SU-DHL-6 (cell line): ENCODE measurements at regions not wholly inside any gene's neighbourhood (a gene's known extent, or its start where the extent isn't known, plus 50 kb on each side); places are given as distances from the start of the nearest gene placed in this dataset.

Source experiments
- H2AFZ ChIP-seq: fragments of 200-600 bp; sonication (generic); 2 replicates; pipeline ENCODE4 v1.6.1; 2014; ENCODE audit warnings: low read depth, mild to moderate bottlenecking, moderate library complexity, mixed read lengths, antibody characterized with exemption, low read length; ENCODE audit not compliant: severe bottlenecking
- H3F3A ChIP-seq: fragments of 200-600 bp; shearing (Covaris generic); 2 replicates; pipeline ENCODE4 v1.6.0; 2016; ENCODE audit warnings: antibody characterized with exemption, mild to moderate bottlenecking; ENCODE audit not compliant: insufficient read depth
- H3K27ac ChIP-seq: fragments of 200-600 bp; sonication (generic); 2 replicates; pipeline ENCODE4 v1.5.1; 2016; ENCODE audit warnings: low read depth, mild to moderate bottlenecking, low read length, moderate library complexity, mixed read lengths
- H3K27me3 ChIP-seq: fragments of 200-600 bp; sonication (generic), shearing (Covaris generic); 2 replicates; pipeline ENCODE4 v1.6.0; 2014; ENCODE audit warnings: mild to moderate bottlenecking, low read length
- H3K36me3 ChIP-seq: fragments of 200-600 bp; sonication (generic); 2 replicates; pipeline ENCODE4 v1.6.1; 2014; ENCODE audit warnings: mild to moderate bottlenecking, low read length, mixed read lengths
- H3K4me2 ChIP-seq: fragments of 300-600, 200-600 bp; shearing (Covaris generic), sonication (generic); 2 replicates; pipeline ENCODE4 v1.6.0; 2014; ENCODE audit warnings: low read length, low read depth, mild to moderate bottlenecking; ENCODE audit not compliant: poor library complexity, severe bottlenecking
- H3K4me3 ChIP-seq: fragments of 200-600 bp; sonication (generic); 2 replicates; pipeline ENCODE4 v1.5.1; 2014; ENCODE audit warnings: antibody characterized with exemption, low read length, mild to moderate bottlenecking, mixed read lengths; ENCODE audit not compliant: insufficient read depth, poor library complexity, severe bottlenecking
- H3K79me2 ChIP-seq: fragments of 200-600 bp; sonication (generic); 2 replicates; pipeline ENCODE4 v1.6.1; 2014; ENCODE audit warnings: mild to moderate bottlenecking, low read length, moderate library complexity; ENCODE audit not compliant: insufficient read depth
- H3K9ac ChIP-seq: fragments of 200-600 bp; sonication (generic); 2 replicates; pipeline ENCODE4 v1.7.0; 2014; ENCODE audit warnings: mild to moderate bottlenecking, low read length
- H3K9me2 ChIP-seq: fragments of 200-600 bp; sonication (generic); replicated peaks from 2 replicates; pipeline ENCODE4 v1.6.1; 2014; ENCODE audit warnings: low read length; ENCODE audit not compliant: insufficient read depth
- H3K9me3 ChIP-seq: fragments of 200-600 bp; sonication (generic); 2 replicates; pipeline ENCODE4 v1.6.1; 2014; ENCODE audit warnings: low read length, mixed read lengths; ENCODE audit not compliant: insufficient read depth
- H4K20me1 ChIP-seq: fragments of 200-600 bp; sonication (generic); 2 replicates; pipeline ENCODE4 v1.6.1; 2014; ENCODE audit warnings: low read depth, mild to moderate bottlenecking, antibody characterized with exemption, low read length, moderate library complexity, mixed read lengths
- CTCF ChIP-seq: fragments of 200-600 bp; sonication (generic); IDR thresholded peaks from one replicate; pipeline ENCODE4 v1.5.1; 2017; ENCODE audit warnings: antibody characterized with exemption, mild to moderate bottlenecking, low read length, moderate library complexity; ENCODE audit not compliant: insufficient read depth, poor library complexity, severe bottlenecking
- EZH2phosphoT487 ChIP-seq: fragments of 200-600 bp; sonication (generic), shearing (Covaris generic); conservative IDR thresholded peaks from 2 replicates; pipeline ENCODE4 v1.6.1; 2018; ENCODE audit warnings: mild to moderate bottlenecking, antibody characterized with exemption, low read length, moderate library complexity, mixed read lengths

GRCh38 chr7:131721660-131722059 lies 165.2 kb upstream of the PODXL start:
- no peaks in the 10 kb centered on the region for H3K9me3 ChIP-seq
- H3K4me3 ChIP-seq, result no peak overlapping the region
- H3K36me3 ChIP-seq, result no peaks in the 10 kb centered on the region
- no peak overlapping the region for H3K4me2 ChIP-seq
- no peaks in the 10 kb centered on the region for H3K27me3 ChIP-seq
- no peaks in the 10 kb centered on the region for H4K20me1 ChIP-seq
- H2AFZ ChIP-seq, result no peak overlapping the region
- H3K27ac ChIP-seq, result no peak overlapping the region
- H3K79me2 ChIP-seq, result no peaks in the 10 kb centered on the region
- H3K9ac ChIP-seq, result no peak overlapping the region
- H3F3A ChIP-seq, result no peaks in the 10 kb centered on the region
- TF ChIP-seq EZH2phosphoT487 (no peak), CTCF (no peak)
- H3K9me2 ChIP-seq, result no peaks in the 10 kb centered on the region

- Histone ChIP-seq H4K20me1 (no peaks in the 10 kb centered on the region), H2AFZ (no peak overlapping the region), H3K9me2 (no peaks in the 10 kb centered on the region), H3K27ac (no peak overlapping the region), H3F3A (no peaks in the 10 kb centered on the region), H3K4me3 (no peak overlapping the region), H3K27me3 (no peaks in the 10 kb centered on the region), H3K9me3 (no peaks in the 10 kb centered on the region), H3K9ac (no peak overlapping the region), H3K36me3 (no peaks in the 10 kb centered on the region), H3K4me2 (no peak overlapping the region), H3K79me2 (no peaks in the 10 kb centered on the region)
- no peak for TF ChIP-seq EZH2phosphoT487
- no peak for TF ChIP-seq CTCF
These were observed 164.3 kb upstream of the PODXL start for GRCh38 chr7:131720703-131721102.

GRCh38 chr7:131717181-131717580 lies 160.8 kb upstream of the PODXL start:
- TF ChIP-seq EZH2phosphoT487, result no peak
- no peak for TF ChIP-seq CTCF

GRCh38 chr7:131699323-131699722 lies 142.9 kb upstream of the PODXL start:
- Histone ChIP-seq H3F3A (no peaks in the 10 kb centered on the region), H2AFZ (no peak overlapping the region), H3K9me2 (no peaks in the 10 kb centered on the region), H3K4me3 (no peak overlapping the region), H3K27me3 (no peaks in the 10 kb centered on the region), H3K36me3 (no peaks in the 10 kb centered on the region), H3K79me2 (no peaks in the 10 kb centered on the region), H4K20me1 (no peaks in the 10 kb centered on the region), H3K9ac (no peak overlapping the region), H3K27ac (no peak overlapping the region), H3K4me2 (no peak overlapping the region), H3K9me3 (no peaks in the 10 kb centered on the region)
- TF ChIP-seq CTCF (no peak), EZH2phosphoT487 (no peak)

More at GRCh38 chr7:131717181-131717580, 160.8 kb upstream of the PODXL start:
- Histone ChIP-seq H3K27me3 (no peaks in the 10 kb centered on the region), H3K79me2 (no peaks in the 10 kb centered on the region), H3K36me3 (no peaks in the 10 kb centered on the region), H3F3A (no peaks in the 10 kb centered on the region), H4K20me1 (no peaks in the 10 kb centered on the region), H3K27ac (no peak overlapping the region), H2AFZ (no peak overlapping the region), H3K9ac (no peak overlapping the region), H3K4me2 (no peak overlapping the region), H3K4me3 (no peak overlapping the region), H3K9me2 (no peaks in the 10 kb centered on the region), H3K9me3 (no peaks in the 10 kb centered on the region)
